CD4-positive, CD25-positive, alpha-beta regulatory T cell (primary cell): ENCODE measurements at regions not wholly inside any gene's neighbourhood (a gene's known extent, or its start where the extent isn't known, plus 50 kb on each side); places are given as distances from the start of the nearest gene placed in this dataset.
"Not testable (repeated sequence)": the region's sequence is repeated elsewhere in the genome, so short reads cannot be mapped to it uniquely, and the experiment has no call there.

Experiments used
- ATAC-seq, 2 donors: fragments of 150-1000 bp; cut with Tn5 transposase; one replicate each; pipeline ENCODE4 v1.10.0; 2021; ENCODE audit warnings: low read depth in 2 of 2, moderate number of reproducible peaks in 2 of 2, moderate library complexity in 1 of 2
- DNase-seq, 3 donors: peaks; one replicate each; pipeline versions ENCODE4 v3.0.0 to v3.0.0-alpha.2; 2012 to 2022; ENCODE audit warnings: mixed read lengths in 1 of 3
- H3K27ac ChIP-seq: one replicate; pipeline ENCODE4 v1.7.0; 2013; ENCODE audit warnings: mild to moderate bottlenecking, low read length; ENCODE audit not compliant: insufficient read depth, poor library complexity, severe bottlenecking
- H3K27me3 ChIP-seq: one replicate; pipeline ENCODE4 v1.7.0; 2013; ENCODE audit warnings: low read length; ENCODE audit not compliant: control insufficient read depth, insufficient read depth
- H3K36me3 ChIP-seq: one replicate; pipeline ENCODE4 v1.7.0; 2013; ENCODE audit warnings: mild to moderate bottlenecking, low read length, moderate library complexity; ENCODE audit not compliant: control insufficient read depth, insufficient read depth
- H3K4me1 ChIP-seq: 2 replicates; pipeline ENCODE4 v1.7.0; 2013; ENCODE audit warnings: mild to moderate bottlenecking, low read length; ENCODE audit not compliant: insufficient read depth, control insufficient read depth, poor library complexity, severe bottlenecking
- H3K4me3 ChIP-seq: one replicate; pipeline ENCODE4 v1.7.0; 2013; ENCODE audit warnings: low read depth, mild to moderate bottlenecking, low read length, moderate library complexity
- H3K9me3 ChIP-seq, 2 experiments: 1 replicate in 1 of 2; 2 replicates in 1 of 2; pipeline ENCODE4 v1.7.0; 2013; ENCODE audit warnings: low read length in 2 of 2, mild to moderate bottlenecking in 1 of 2, moderate library complexity in 1 of 2; ENCODE audit not compliant: control insufficient read depth in 2 of 2
- H3K27ac Mint-ChIP-seq, 3 donors: one replicate each; pipeline ENCODE4 v1.8.0; 2020 to 2022; ENCODE audit warnings: mild to moderate bottlenecking in 3 of 3, mixed read lengths in 3 of 3, moderate library complexity in 2 of 3
- H3K27me3 Mint-ChIP-seq: one replicate; pipeline ENCODE4 v1.8.0; 2022; ENCODE audit warnings: mild to moderate bottlenecking, mixed read lengths
- H3K36me3 Mint-ChIP-seq: one replicate; pipeline ENCODE4 v1.8.0; 2020; ENCODE audit warnings: mixed read lengths
- H3K4me1 Mint-ChIP-seq, 4 donors: one replicate each; pipeline ENCODE4 v1.8.0; 2020 to 2022; ENCODE audit warnings: mixed read lengths in 4 of 4, mild to moderate bottlenecking in 1 of 4
- H3K4me3 Mint-ChIP-seq, 4 donors: one replicate each; pipeline ENCODE4 v1.8.0; 2020 to 2022; ENCODE audit warnings: mild to moderate bottlenecking in 4 of 4, mixed read lengths in 4 of 4, moderate library complexity in 3 of 4
- H3K9me3 Mint-ChIP-seq, 7 donors: one replicate each; pipeline ENCODE4 v1.8.0; 2020 to 2022; ENCODE audit warnings: mixed read lengths in 7 of 7, mild to moderate bottlenecking in 3 of 7, moderate library complexity in 2 of 7

DNA sequence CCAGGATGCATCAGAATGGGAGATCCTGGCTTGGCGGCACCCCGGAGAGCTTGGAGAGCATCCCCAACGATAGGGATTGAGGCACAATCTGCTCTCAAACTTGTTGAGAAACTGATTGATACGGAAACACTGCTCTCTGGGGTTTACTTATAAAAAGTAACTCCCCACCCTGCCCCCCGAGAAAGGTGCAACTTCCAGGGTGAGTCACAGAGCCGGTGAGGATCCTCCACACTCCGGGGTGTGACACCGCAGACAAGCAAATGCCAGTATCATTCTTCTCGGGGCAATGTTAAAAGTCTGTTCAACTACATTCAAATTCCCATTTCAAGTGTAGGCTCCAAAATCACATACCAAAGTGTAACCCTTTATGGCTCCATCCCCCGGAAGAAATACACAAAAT lies 84.4 kb upstream of the MLN start:
- Histone ChIP-seq H3K4me3 (no peak overlapping the region), H3K36me3 (no peaks in the 10 kb centered on the region), H3K27ac (no peak overlapping the region), H3K4me1 (no peaks in the 10 kb centered on the region), H3K9me3 (no peaks in the 10 kb centered on the region), H3K27me3 (no peaks in the 10 kb centered on the region)
- DNase-seq (no peak), ATAC-seq (no peak)
- Mint-ChIP-seq H3K36me3 (no peaks in the 10 kb centered on the region), H3K27me3 (peaks cover 28% of the 10 kb centered on the region), H3K27ac (no peak overlapping the region), H3K4me3 (peak overlapping the region in 1 of 4 donors; percentile 1), H3K9me3 (peaks cover 0 to 2% (median 0%) of the 10 kb centered on the region in 7 donors), H3K4me1 (peaks cover 0 to 11% (median 8%) of the 10 kb centered on the region in 4 donors)

- ATAC-seq = peak; percentile 47 to 60
- Histone ChIP-seq H3K4me3 (no peak overlapping the region), H3K4me1 (no peaks in the 10 kb centered on the region), H3K27me3 (no peaks in the 10 kb centered on the region), H3K36me3 (no peaks in the 10 kb centered on the region), H3K27ac (no peak overlapping the region), H3K9me3 (no peaks in the 10 kb centered on the region)
- peak overlapping the region in 2 of 3 donors; percentile 34 to 80 for H3K27ac Mint-ChIP-seq
- H3K27me3 Mint-ChIP-seq = peaks cover 27% of the 10 kb centered on the region
- H3K4me3 Mint-ChIP-seq = peak overlapping the region in 1 of 4 donors; percentile 57
- peaks cover 0 to 14% (median 9%) of the 10 kb centered on the region in 4 donors for H3K4me1 Mint-ChIP-seq
- DNase-seq = peak in 2 of 3 donors; percentile 22 to 67
- peaks cover 0 to 2% (median 0%) of the 10 kb centered on the region in 7 donors for H3K9me3 Mint-ChIP-seq
- H3K36me3 Mint-ChIP-seq = no peaks in the 10 kb centered on the region
Measured at GRCh38 chr6:33886673-33887144, 82.9 kb upstream of the MLN start.

GRCh38 chr6:33885132-33886057 lies 81.6 kb upstream of the MLN start:
- Mint-ChIP-seq H3K4me1 (peaks cover 0 to 11% (median 8%) of the 10 kb centered on the region in 4 donors), H3K27ac (no peak overlapping the region), H3K4me3 (no peak overlapping the region), H3K9me3 (peaks cover 0 to 2% (median 0%) of the 10 kb centered on the region in 7 donors), H3K36me3 (no peaks in the 10 kb centered on the region), H3K27me3 (peaks cover 14% of the 10 kb centered on the region)
- DNase-seq (no peak), ATAC-seq (no peak)
- no peak overlapping the region for H3K27ac ChIP-seq
- no peaks in the 10 kb centered on the region for H3K9me3 ChIP-seq
- no peaks in the 10 kb centered on the region for H3K36me3 ChIP-seq
- no peaks in the 10 kb centered on the region for H3K4me1 ChIP-seq
- H3K4me3 ChIP-seq = no peak overlapping the region
- H3K27me3 ChIP-seq = no peaks in the 10 kb centered on the region

DNA sequence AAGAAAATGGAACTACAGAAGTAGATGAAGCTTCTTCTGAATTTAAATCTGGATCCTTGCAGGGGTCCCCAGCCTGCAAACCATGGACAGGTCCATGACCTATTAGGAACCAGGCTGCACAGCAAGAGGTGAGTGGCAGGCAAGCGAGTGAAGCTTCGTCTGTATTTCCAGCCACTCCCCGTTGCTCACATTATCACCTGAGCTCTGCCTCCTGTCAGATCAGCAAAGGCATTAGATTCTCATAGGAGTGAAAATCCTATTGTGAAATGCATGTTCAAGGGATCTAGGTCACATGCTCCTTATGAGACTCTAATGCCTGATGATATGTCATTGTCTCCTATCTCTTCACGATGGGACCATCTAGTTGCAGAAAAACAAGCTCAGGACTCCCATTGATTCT lies 79.8 kb upstream of the MLN start:
- not testable (repeated sequence) for H3K4me3 ChIP-seq, H3K36me3 ChIP-seq, DNase-seq, H3K27ac ChIP-seq, H3K9me3 ChIP-seq, H3K36me3 Mint-ChIP-seq, H3K4me1 ChIP-seq, ATAC-seq, H3K9me3 Mint-ChIP-seq, H3K4me3 Mint-ChIP-seq, H3K27ac Mint-ChIP-seq, H3K27me3 ChIP-seq
- Mint-ChIP-seq H3K4me1 (peaks cover 0 to 11% (median 8%) of the 10 kb centered on the region in 4 donors), H3K27me3 (peaks cover 16% of the 10 kb centered on the region)

- Mint-ChIP-seq H3K4me3 (no peak overlapping the region), H3K36me3 (no peaks in the 10 kb centered on the region), H3K9me3 (no peaks in the 10 kb centered on the region), H3K27me3 (peaks cover 13% of the 10 kb centered on the region), H3K4me1 (peaks cover 0 to 9% (median 4%) of the 10 kb centered on the region in 4 donors), H3K27ac (peak overlapping the region in 1 of 3 donors; percentile 91)
- ATAC-seq (no peak), DNase-seq (no peak)
- Histone ChIP-seq H3K4me1 (no peaks in the 10 kb centered on the region), H3K4me3 (no peak overlapping the region), H3K27me3 (no peaks in the 10 kb centered on the region), H3K36me3 (no peaks in the 10 kb centered on the region), H3K9me3 (no peaks in the 10 kb centered on the region), H3K27ac (no peak overlapping the region)
Measured at GRCh38 chr6:33882154-33882553, 78.4 kb upstream of the MLN start.

- no peaks in the 10 kb centered on the region for H3K36me3 ChIP-seq
- Mint-ChIP-seq H3K4me1 (peaks cover 0 to 6% (median 0%) of the 10 kb centered on the region in 4 donors), H3K27me3 (peaks cover 13% of the 10 kb centered on the region), H3K27ac (no peak overlapping the region), H3K9me3 (no peaks in the 10 kb centered on the region), H3K4me3 (no peak overlapping the region), H3K36me3 (no peaks in the 10 kb centered on the region)
- ATAC-seq (no peak), DNase-seq (no peak)
- no peaks in the 10 kb centered on the region for H3K4me1 ChIP-seq
- H3K9me3 ChIP-seq = no peaks in the 10 kb centered on the region
- no peaks in the 10 kb centered on the region for H3K27me3 ChIP-seq
- no peak overlapping the region for H3K27ac ChIP-seq
- no peak overlapping the region for H3K4me3 ChIP-seq
Measured at GRCh38 chr6:33880766-33881165, 77.0 kb upstream of the MLN start.

DNA sequence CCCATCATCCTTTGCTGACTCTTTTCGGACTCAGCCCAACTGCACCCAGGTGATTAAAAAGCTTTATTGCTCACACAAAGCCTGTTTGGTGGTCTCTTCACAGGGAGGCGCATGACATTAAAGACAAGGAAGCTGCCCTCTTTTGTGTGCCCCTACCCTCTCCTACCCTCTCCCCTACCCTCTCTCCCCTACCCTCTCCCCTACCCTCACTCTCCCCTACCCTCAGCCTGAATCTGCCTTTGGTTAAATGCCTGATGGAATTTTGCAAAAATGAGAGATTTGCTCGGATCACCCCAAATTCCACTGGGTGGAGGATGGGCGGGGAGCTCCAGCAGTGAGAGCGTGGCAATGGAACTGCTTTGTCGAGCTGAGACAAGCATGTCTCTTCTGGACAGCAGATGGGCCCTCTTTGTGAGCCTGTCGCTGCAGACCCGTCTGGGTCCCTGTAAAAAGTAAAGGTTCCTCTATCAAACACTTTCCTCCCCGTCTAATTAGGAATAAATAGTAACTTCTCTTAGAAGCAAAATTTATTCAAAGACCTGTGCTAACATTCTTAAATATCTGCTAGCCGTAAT lies 76.4 kb upstream of the MLN start:
- Histone ChIP-seq H3K27ac (no peak overlapping the region), H3K4me1 (no peaks in the 10 kb centered on the region), H3K36me3 (no peaks in the 10 kb centered on the region), H3K4me3 (no peak overlapping the region), H3K27me3 (no peaks in the 10 kb centered on the region), H3K9me3 (no peaks in the 10 kb centered on the region)
- Mint-ChIP-seq H3K27ac (no peak overlapping the region), H3K4me3 (no peak overlapping the region), H3K4me1 (peaks cover 0 to 6% (median 0%) of the 10 kb centered on the region in 4 donors), H3K36me3 (no peaks in the 10 kb centered on the region), H3K27me3 (peaks cover 13% of the 10 kb centered on the region), H3K9me3 (no peaks in the 10 kb centered on the region)
- DNase-seq (no peak), ATAC-seq (no peak)
